ENCODE measurements at regions not wholly inside any gene's neighbourhood (a gene's known extent, or its start where the extent isn't known, plus 50 kb on each side); places are given as distances from the start of the nearest gene placed in this dataset.

DNA sequence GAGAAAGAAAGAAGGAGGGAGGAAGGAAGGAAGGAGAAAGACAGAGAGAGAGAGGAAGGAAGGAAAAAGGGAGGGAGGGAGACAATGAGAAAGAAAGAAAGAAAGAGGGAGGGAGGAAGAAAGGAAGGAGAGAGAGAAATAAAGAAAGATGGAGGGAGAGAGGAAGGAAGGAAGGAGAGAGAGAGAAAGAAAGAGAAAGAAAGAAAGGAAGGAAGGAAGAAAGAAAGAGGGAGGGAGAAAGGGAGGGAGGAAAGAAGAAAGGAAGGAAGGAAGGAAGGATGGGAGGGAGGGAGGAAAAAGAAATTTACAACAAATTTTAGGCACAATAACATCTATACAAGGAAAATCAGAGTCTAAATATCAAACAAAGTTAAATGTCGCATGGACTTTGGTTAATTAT is 332.6 kb upstream of the KLF6 start:
- TF ChIP-seq, protein P1, sequence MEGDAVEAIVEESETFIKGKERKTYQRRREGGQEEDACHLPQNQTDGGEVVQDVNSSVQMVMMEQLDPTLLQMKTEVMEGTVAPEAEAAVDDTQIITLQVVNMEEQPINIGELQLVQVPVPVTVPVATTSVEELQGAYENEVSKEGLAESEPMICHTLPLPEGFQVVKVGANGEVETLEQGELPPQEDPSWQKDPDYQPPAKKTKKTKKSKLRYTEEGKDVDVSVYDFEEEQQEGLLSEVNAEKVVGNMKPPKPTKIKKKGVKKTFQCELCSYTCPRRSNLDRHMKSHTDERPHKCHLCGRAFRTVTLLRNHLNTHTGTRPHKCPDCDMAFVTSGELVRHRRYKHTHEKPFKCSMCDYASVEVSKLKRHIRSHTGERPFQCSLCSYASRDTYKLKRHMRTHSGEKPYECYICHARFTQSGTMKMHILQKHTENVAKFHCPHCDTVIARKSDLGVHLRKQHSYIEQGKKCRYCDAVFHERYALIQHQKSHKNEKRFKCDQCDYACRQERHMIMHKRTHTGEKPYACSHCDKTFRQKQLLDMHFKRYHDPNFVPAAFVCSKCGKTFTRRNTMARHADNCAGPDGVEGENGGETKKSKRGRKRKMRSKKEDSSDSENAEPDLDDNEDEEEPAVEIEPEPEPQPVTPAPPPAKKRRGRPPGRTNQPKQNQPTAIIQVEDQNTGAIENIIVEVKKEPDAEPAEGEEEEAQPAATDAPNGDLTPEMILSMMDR (IDR thresholded peaks at IDR 0.05; ENCODE audit: extremely low read depth in 1 of 2, insufficient read depth in 1 of 2, low read depth in 1 of 2, low read length in 2 of 2), result no peak
- TF ChIP-seq, protein P2, sequence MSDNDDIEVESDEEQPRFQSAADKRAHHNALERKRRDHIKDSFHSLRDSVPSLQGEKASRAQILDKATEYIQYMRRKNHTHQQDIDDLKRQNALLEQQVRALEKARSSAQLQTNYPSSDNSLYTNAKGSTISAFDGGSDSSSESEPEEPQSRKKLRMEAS (IDR thresholded peaks at IDR 0.05; ENCODE audit: insufficient read depth, insufficient read length), result no peak
- TF ChIP-seq FOS (IDR thresholded peaks at IDR 0.05; ENCODE audit: borderline replicate concordance, insufficient read depth, low read length) (no peak), MYC (IDR thresholded peaks at IDR 0.05; ENCODE audit: low read depth, low read length) (no peak), EZH2 (IDR thresholded peaks at IDR 0.05; ENCODE audit: borderline replicate concordance, low read depth, low read length, severe bottlenecking) (no peak), POLR2A (IDR thresholded peaks at IDR 0.05; ENCODE audit: low read depth, low read length) (no peak), POLR2AphosphoS5 (IDR thresholded peaks at IDR 0.05; ENCODE audit: insufficient read depth, low read depth, low read length) (no peak), GATA2 (IDR thresholded peaks at IDR 0.05; ENCODE audit: insufficient read depth, insufficient read length, low read depth, low read length) (no peak), JUN (IDR thresholded peaks at IDR 0.05; ENCODE audit: borderline replicate concordance, insufficient read depth, insufficient read length, low read depth) (no peak)
- H3K4me2 ChIP-seq (ENCODE audit: insufficient read depth, low read length), result no peak overlapping the region
- dilution Hi-C loops (cut with MboI; ENCODE audit: extremely low pct_ligation_motif_present, low sequenced_read_pairs) (no loop called here), intact Hi-C loops (cut with micrococcal nuclease) (no loop called here)
- H3K9me1 ChIP-seq (replicated peaks; ENCODE audit: control insufficient read depth, extremely low read depth, insufficient read depth, low read length), result no peaks in the 10 kb centered on the region
- BruUV-seq (replicated peaks), result no TSS peak
- H3K4me1 ChIP-seq (ENCODE audit: control insufficient read depth, extremely low read depth, insufficient read depth, low read length), result no peaks in the 10 kb centered on the region
- no peak overlapping the region for H3K9ac ChIP-seq (replicated peaks; ENCODE audit: extremely low read depth, insufficient read depth, low read length)
- no peaks in the 10 kb centered on the region for H3K79me2 ChIP-seq (ENCODE audit: control insufficient read depth, insufficient read depth, low read length)
- no peaks in the 10 kb centered on the region for H3K36me3 ChIP-seq (ENCODE audit: control insufficient read depth in 2 of 2, extremely low read depth in 1 of 2, insufficient read depth in 2 of 2, low read length in 2 of 2)
- ChIA-PET POLR2A (no interaction called here), CTCF (no interaction called here)
- no peak overlapping the region for H2AFZ ChIP-seq (ENCODE audit: low read depth, low read length)
- no peaks in the 10 kb centered on the region for H3K9me3 ChIP-seq (replicated peaks; ENCODE audit: control insufficient read depth, insufficient read depth, low read length)
- no peak overlapping the region for H3K27ac ChIP-seq (ENCODE audit: insufficient read depth, low read depth, low read length)
- FAIRE-seq (no peak), DNase-seq (ENCODE audit: low read depth, low spot score) (no peak)
- no peaks in the 10 kb centered on the region for H4K20me1 ChIP-seq (replicated peaks; ENCODE audit: control insufficient read depth, extremely low read depth, insufficient read depth, low read length)
- H3K4me3 ChIP-seq (replicated peaks in 1 of 3; ENCODE audit: insufficient read depth in 1 of 3, low read depth in 1 of 3, low read length in 3 of 3), result no peak overlapping the region
- no peaks in the 10 kb centered on the region for H3K27me3 ChIP-seq (ENCODE audit: control insufficient read depth in 2 of 2, insufficient read depth in 2 of 2, low read length in 2 of 2)
